ENCODE measurements at regions not wholly inside any gene's neighbourhood (a gene's known extent, or its start where the extent isn't known, plus 50 kb on each side); places are given as distances from the start of the nearest gene placed in this dataset.
"Not testable (repeated sequence)": the region's sequence is repeated elsewhere in the genome, so short reads cannot be mapped to it uniquely, and the experiment has no call there.

DNA sequence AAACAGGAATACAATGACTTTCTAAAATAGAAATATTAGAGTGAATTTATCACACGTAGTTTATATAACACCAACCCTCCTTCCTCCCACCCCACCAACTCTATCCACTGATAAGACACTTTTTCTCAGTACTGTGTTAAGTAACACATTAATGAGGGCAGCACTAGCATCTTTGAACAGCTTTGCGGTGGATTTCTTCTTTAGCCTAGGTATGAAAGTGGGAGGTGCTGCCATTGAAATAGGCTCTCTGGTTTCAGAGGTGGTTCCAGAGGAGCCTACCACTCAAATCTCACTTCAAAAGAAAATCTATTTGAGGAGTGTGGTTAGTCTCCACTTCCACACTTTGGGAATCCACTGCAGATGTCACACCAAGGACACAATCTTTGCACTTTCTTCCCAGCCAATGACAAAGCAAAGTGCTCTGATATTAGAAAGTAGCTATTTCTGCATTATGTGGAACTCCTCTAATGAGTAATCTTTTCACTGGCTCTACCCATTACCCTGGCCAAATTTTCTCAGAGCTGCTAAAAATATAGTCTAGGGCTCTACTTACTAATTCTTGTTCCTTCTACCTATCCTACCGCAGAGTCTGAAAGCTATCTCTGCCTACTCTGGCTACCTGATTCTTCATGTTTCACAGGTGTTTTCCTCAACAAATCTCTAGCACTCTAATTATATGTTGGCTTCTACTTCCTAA is 1667.8 kb downstream of the MRPL39 start:
- no peak for DNase-seq

DNA sequence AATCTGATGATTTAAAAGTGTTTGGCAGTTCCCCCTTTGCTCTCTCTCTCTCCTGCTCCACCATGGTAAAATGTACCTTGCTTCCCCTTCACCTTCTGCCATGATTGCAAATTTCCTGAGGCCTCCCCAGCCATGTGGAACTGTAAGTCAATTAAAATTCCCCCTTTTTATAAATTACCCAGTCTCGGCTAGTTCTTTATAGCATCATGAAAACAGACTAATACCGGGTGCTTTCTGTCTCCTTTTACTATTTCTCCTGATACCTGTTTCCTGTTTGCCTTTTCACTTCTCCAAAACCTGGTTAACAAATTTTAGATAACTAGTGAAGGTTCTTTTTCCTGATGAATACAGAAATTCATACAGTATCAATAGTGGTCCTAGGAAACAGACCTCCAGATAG is 1670.3 kb downstream of the MRPL39 start:
- no peak for DNase-seq

DNA sequence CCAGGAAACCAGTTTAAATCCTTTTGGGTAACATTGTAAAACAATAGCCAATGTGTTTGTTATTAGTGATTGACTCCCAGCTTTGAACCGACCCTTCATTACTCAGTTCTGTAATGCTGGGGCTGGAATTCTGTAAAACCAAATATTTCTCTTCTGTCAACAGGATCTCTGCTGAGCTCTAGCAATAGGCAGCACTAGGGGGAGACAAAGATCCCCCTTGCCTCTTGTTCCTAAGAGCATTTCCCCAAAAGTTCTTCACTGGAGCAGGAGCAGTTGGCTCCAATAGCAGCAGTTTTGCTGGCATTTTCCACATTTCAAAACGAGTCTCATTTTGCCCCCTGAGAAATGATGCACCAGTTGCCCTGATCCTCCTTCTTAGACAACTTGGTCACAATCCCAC is 1671.1 kb downstream of the MRPL39 start:
- DNase-seq, result no peak

DNA sequence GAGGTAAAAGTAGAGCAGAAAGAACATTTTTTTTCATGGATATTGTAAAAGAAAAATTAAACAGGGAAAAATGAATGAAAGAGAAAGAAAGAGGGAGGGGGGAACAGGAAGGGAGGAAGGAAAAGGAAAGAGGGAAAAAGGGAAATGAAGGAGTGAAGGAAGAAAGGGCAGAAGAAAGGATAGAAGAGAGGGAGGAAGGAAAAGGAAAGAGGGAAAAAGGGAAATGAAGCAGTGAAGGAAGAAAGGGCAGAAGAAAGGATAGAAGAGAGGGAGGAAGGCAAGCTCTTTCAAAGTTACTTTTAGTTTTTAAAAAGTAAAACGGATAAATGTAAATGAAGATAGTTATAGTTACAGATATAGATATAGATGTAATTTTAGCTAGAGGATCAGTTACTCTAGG is 1676.7 kb downstream of the MRPL39 start:
- DNase-seq, result no peak

DNA sequence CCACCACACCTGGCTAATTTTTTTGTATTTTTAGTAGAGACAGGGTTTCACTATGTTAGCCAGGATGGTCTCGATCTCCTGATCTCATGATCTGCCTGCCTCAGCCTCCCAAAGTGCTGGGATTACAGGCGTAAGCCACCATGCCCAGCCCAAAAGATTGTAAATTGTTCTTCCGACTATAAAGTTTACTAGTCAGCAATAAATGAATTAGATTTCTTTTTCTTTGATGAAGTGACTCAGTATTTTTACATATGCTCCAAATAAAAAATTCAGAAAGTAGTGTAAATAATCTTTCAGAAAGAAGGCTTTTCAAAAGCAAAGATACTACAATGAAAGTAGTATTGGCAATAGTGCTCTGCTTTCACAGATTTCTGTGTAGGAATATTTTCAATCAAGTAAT is 1680.9 kb downstream of the MRPL39 start:
- DNase-seq, result not testable (repeated sequence)

DNA sequence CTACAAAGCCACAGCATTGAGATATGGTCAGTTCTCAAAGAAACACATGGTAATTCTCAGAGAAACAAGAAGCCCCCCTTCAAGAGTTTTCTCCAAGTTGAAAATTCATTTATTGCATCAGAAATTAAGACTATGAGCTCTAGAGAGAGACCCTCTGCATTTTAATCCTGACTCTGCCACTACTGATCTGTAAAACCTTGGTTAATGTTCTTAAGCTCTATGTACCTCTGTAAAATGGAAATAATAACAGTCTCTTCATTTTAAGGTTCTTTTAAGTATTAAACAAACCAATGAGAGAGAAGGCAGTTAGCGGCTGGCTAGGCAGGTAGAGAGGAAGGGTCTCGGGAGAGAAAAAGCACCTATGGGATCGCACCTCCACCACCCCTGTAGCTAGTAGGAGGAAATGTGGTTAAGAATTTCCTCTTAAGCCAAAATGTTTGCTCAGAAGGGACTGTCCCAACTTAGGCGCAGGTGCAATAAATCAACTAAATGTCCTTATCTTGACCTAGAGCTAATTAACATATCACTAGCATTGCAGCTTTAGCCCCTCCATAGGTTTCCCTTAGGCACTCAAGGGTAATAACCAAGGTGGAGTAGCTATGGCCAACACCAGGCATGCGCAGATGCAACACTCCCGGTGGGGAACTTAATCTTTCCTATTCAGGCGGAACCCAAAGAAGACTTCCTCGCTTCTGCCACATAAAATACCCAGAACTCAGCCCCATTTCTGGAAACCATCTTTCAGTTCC is 1685.4 kb downstream of the MRPL39 start:
- DNase-seq, result no peak

DNA sequence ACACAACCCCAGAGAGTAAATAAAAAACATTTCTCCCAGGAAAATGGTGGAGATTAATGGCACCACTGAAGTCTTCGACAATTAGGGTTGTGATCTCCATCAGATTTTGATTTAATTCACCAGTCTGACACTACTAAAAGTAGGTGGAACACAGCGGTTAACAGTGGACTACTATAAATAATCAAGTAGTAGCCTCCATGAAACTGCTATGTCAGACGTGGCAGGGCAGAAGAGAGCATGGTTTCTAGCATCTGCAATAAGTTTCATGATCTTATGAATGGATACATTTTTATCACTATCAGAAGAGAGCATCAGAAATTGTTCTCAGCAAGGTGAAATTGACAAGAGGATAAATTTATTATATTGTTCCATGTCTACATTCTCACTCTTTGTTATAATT is 1706.6 kb downstream of the MRPL39 start:
- DNase-seq, result no peak

DNA sequence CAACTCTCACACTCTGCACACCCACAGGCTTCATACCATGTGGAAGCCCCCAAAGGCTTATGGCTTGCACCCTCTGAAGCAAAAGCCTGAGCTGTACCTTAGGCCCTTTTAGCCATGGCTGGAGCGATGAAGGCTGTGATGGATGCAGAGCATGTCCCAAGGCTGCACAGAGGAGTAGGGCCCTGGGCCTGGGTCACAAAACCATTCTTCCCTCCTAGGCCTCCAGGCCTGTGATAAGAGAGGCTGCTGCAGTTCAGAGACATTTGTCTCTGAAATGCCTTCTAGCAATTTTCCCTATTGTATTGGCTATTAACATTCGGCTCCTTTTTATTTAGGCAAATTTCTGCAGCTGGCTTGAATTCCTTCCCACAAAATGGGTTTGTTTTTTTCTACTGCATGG is 1707.7 kb downstream of the MRPL39 start:
- DNase-seq, result no peak

DNA sequence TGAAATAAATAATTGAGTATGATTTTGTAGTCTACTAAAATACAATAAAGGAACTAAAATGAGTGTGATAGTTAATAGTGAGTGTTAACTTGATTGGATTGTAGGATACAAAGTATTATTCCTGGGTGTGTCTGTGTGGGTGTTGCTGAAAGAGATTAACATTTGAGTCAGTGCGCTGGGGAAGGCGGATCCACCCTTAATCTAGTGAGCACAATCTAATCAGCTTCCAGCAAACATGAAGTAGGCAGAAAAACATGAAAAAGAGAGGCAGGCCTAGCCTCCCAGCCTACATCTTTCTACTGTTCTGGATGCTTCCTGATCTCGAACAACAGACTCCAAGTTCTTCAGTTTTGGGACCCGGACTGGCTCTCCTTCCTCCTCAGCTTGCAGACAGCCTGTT is 1716.6 kb downstream of the MRPL39 start:
- DNase-seq, result no peak

DNA sequence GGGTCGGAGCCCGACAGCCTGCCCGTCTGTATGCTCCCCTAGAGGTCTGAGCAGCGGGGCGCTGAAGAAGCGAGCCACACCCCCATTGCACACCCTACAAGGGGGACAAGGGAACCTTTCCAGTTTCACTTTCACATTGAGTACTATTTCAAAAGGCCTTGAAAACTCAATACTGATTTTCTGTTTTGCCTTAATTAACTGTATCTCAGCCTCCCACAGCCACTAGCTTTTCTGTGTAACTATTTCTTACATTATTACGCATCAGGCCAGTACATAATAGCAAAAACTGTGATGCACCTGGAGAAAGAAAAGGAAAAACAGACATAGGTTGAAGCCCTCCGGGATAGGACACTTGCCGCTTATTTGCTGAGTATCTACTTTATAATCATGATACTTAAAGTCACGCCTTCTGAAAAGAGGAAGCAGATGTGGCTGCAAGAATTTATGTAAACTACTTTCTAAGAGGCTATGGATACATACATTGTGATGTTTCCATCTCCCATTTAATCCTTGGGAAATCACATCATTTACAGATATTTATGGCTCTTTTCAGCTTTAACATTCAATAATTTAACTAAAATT is 1719.5 kb downstream of the MRPL39 start:
- DNase-seq, result peak; percentile 54

DNA sequence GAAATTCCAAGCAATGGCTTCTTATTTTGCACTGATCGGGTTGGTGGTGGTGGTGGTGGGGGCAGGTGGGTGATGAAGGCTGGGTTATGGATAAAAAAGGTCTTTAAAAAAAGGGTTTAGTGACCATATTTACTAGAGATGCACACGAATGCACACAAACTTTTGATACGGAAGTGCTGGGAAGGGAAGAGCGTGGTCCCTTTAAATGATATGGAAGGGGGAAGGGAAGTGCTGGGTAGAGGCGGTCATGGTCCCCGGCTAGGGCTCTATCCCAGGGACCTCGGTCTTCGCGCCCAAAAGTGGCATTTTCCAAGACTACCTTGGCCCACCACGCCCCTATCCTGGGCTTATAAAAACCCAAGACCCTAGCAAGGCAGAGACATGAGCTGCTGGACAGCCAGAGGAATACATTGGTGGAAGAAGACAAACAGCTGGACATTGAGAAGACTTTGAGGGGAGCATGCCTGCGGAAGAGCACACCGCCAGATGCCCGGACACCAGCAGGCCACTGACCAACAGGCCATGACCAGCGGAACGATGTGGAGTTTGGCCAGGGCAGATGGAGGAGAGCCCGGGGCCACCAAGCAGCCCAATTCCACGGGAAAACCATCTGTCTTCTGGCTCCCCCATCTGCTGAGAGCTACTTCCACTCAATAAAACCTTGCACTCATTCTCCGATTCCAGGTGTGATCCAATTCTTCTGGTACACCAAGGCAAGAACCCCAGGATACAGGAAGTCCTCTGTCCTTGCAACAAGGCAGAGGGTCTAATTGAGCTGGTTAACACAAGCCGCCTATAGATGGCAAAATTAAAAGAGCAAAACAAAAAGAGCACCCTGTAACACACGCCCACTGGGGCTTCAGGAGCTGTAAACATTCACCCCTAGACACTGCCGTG is 1720.2 kb downstream of the MRPL39 start:
- no peak for DNase-seq

DNA sequence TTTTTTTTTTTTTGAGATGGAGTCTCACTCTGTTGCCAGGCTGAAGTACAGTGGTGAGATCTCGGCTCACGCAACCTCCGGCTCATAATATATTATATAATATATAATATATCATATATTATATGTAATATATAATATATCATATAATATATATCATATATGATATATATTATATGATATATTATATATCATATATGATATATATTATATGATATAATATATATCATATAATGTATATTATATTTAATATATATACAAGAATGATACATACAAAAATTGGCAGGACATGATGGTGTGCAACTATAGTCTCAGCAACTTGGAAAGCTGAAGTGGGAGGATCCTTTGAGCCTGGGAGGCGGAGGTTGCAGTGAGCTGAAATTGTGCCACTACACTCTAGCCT is 1725.5 kb downstream of the MRPL39 start:
- no peak for DNase-seq

DNA sequence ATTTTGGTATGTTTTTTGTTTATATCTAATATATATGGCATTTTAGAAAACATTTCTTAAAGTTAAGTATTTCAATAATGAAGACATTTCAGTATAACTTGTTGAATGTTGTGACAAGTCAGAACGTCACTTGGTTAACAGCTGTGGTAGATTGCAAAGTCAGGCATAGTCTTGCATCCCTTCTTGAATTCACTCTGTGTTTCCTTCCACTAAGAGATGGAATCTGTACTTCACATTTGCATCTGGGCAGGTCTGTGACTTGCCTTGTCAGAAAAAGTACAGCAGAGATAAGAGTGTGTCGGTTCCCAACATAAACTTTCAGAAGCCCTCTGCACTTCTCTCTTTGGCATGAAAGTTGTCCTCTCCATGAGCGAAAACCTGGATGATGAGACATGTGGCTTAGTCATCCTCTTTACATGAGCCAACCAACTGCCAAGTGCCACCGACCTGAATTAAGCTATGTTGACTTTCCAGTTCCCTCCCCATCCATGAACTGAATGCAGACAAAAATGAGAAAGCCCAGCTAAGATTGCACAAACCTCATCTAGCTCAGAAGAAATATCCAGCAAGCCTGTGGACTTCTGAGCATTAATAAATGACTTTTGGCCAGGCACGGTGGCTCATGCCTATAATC is 1730.2 kb downstream of the MRPL39 start:
- no peak for DNase-seq

DNA sequence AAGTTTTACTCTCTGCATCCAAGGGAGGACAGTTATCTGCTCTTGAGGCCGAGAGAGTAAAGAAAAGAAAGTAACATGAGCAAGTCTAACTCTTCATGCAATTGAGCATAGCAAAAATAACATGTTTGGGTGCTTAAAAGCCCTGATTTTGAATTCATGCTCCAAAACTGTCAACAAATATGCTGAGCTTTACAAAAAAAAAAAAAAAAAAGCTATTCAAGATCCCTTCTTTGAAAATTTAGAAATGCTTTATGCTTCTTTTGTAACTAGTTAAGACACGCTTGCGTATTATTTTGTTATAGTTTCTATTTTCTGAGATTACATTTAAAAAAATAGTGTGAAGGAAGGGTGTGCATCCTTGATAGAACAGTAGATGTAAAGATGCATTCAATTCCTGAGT is 1733.0 kb downstream of the MRPL39 start:
- DNase-seq, result no peak

DNA sequence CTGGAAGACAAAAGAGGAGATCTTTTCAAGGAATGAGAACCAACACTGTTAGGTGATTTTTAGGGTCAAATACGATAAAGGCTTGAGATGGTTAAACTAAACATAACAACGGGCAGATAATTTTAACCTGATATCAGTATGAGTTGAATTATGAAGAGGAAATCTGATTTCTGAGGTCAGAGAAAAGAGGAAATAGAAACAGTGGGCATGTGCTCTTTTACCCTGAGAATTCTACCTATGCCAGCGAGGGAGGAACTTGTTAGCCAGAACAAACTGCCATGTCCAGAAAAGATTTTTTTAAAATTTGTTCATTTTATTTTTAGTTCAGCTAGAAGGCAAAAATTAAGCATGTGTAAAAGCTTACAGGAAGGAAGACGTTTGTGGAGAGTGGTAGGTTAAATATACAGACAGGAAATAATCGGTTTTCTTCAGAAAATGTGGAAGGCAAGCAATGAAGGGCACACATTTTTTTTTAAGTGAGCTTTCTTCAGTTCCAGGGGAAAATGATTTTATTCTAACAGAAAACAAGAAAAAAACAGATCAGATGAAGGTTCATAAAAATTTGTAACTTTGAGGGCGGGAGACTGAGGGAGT is 1745.3 kb downstream of the MRPL39 start:
- DNase-seq, result no peak

DNA sequence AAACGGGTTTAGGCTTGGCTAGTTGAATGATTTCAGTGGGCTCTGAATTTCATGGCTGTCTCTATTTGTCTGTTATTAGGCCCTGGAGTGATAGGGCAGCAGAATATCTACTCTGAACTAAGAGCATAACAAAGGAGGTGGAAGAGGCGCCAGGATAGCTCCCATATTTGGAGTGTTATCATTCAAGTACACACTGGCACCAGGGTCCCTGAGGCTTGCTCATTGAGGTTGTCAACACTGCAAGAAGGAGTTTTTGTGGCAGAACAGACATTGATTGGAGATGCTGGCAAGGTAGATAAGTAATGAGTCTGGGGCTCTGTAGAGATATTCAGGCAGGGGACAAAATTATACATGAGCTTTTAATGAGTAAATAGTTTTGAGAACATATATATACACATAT is 1748.4 kb downstream of the MRPL39 start:
- DNase-seq, result no peak

DNA sequence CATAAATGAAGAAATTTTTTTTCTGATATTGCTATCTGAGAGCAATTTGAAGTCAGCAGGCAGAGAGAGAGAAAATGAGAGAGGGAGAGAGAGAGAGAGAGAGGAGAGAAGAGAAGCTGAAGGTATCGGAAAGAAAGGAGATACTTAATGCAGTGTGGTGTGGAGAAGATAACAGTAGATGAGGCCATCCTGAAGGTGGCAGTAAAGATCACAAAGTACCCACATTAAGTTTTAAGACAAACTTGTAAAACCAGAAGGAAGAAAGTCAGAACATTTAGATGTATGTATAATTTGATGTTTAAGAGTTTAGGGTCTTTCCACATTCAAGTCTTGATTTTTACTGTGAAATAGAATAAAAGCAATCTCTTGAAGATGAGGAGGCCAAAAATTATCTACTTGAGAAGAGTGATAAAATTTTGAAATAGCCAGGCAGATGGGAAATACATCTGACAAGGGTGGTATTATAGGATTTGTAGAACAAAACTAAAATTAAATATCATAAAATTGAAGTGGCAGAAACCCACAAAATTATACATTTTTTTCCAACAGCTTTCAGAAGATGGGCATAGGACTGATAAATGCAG is 1753.4 kb downstream of the MRPL39 start:
- DNase-seq, result peak; percentile 11

DNA sequence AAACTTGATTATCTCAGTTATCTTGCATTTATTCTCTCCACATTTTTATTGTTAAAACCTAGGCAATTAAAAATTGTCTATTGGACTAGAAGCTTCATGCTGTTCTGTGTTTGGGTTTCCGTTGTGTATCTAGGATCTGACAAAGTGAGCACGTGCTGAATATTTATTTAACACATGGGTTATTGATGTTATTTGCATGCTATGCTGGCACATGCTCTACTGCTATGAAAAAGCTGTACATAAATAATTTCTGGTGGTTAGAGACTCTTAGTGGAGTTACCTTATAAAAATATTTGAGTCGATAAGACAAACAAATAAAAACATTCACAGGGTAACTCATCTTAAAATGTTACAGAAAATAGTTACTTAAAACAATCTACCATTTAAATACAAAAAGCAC is 1769.7 kb downstream of the MRPL39 start:
- DNase-seq, result no peak

DNA sequence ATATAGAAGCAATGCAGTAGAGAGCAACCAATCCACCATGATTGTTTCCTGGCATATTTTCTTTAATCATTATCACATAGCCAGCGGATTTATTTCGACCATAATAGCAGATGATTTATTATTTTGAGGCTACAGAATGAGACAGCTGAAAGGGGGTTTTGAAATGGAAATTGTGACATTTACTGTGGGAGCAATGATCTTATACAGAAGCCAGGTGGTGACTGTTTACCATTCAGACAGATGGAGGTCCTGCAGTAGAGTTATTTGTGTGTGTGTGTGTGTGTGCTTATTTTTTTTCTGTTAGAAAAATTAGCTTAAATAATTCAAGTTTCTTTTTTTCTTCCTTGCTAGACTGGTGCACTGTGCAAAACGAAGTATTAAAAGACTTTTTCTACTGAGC is 1784.5 kb downstream of the MRPL39 start:
- DNase-seq, result no peak

DNA sequence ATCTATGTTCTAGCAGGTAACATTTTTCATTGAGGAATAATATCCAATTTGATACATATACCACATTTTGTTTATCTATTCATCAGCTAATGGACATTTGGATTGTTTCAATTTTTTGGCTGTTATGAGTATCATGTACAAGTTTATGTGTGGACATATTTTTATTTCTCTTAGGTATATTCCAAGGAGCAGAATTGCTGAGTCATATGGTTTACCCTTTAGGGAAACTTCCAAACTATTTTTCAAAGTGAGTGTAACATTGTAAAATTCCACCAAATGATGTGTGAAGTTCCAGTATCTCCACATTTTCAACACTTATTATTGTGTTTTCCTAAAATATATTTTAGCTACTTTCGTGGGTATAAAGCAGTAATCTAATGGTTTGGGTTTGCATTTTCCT is 1789.9 kb downstream of the MRPL39 start:
- DNase-seq, result no peak

DNA sequence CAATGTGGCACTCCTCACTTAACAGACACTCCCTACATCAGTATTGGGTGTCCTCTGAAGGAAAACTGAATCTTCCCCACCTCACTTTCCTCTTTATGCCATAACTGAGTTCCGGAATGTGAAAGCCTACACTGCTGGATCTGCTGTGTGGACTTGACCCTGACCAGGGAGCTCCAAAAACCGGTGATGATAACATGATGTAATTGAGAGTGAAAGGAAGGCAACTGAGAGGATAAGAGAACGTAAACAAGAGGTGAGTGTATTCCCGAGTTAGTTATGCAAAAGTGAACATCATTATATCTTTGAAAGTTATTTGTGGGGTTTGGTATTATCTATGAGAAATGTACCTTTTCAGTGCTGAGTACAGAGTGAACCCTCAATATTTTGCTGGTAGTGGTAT is 1794.8 kb downstream of the MRPL39 start:
- DNase-seq, result no peak

DNA sequence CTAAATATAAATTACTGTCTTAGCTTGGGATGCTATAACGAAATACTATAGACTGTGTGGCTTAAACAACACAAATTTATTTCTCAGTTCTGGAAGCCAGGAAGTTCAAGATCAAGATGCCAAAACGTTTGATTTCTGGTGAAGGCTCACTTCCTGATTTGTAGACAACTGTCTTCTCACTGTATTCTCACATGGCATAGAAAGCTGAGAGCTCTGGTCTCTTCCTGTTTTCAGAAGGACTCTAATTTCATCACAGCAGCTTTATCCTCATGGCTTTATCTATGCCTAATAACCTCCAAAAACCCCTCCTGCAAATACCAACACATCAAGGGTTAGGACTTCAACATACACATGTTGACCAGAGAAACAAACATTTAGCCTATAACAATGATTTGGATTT is 1795.5 kb downstream of the MRPL39 start:
- no peak for DNase-seq

All from CD4-positive, alpha-beta T cell treated with Interleukin-6 for 4 hours (primary cell).